ENCODE measurements at regions not wholly inside any gene's neighbourhood (a gene's known extent, or its start where the extent isn't known, plus 50 kb on each side); places are given as distances from the start of the nearest gene placed in this dataset.
"Not testable (repeated sequence)": the region's sequence is repeated elsewhere in the genome, so short reads cannot be mapped to it uniquely, and the experiment has no call there.

DNA sequence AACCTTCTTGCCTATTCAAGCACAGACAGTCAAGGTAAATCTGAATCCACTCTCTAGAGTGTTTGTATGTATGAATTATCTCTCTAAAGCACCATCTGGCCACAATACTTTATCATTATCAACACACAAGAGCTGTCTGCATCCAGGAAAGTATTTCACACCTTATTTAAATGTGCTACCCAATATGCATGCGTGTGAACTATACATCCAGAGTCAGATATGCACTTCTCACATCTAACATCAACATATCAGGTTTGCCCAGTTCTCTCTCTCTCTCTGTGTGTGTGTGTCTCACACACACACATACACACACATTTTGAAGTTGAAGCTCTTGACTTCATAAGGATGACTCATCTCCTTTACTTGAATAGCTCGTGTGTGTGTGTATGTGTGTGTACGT lies 697.5 kb upstream of the PCDH20 start:
- Histone ChIP-seq H3K27ac (ENCODE audit: low read depth, low read length) (no peak overlapping the region), H3K4me1 (ENCODE audit: control insufficient read depth, insufficient read depth, low read length) (0 out of 2 replicates have a peak, but pooled peaks cover 6% of the 10 kb centered on the region), H3K4me3 (ENCODE audit: low read depth, low read length) (no peak overlapping the region), H3K36me3 (ENCODE audit: control insufficient read depth, insufficient read depth, low read length) (no peaks in the 10 kb centered on the region), H3K9me3 (ENCODE audit: control insufficient read depth, insufficient read depth, low read length) (no peaks in the 10 kb centered on the region), H3K9ac (ENCODE audit: low read depth, low read length) (no peak overlapping the region), H3K27me3 (ENCODE audit: control insufficient read depth, insufficient read depth, low read length) (no peaks in the 10 kb centered on the region)

GRCh38 chr13:62110079-62110478 lies 694.4 kb upstream of the PCDH20 start:
- Histone ChIP-seq H3K4me1 (ENCODE audit: control insufficient read depth, insufficient read depth, low read length) (0 out of 2 replicates have a peak, but pooled peaks cover 6% of the 10 kb centered on the region), H3K27me3 (ENCODE audit: control insufficient read depth, insufficient read depth, low read length) (no peaks in the 10 kb centered on the region), H3K36me3 (ENCODE audit: control insufficient read depth, insufficient read depth, low read length) (no peaks in the 10 kb centered on the region), H3K4me3 (ENCODE audit: low read depth, low read length) (no peak overlapping the region), H3K9me3 (ENCODE audit: control insufficient read depth, insufficient read depth, low read length) (no peaks in the 10 kb centered on the region), H3K9ac (ENCODE audit: low read depth, low read length) (no peak overlapping the region), H3K27ac (ENCODE audit: low read depth, low read length) (no peak overlapping the region)

DNA sequence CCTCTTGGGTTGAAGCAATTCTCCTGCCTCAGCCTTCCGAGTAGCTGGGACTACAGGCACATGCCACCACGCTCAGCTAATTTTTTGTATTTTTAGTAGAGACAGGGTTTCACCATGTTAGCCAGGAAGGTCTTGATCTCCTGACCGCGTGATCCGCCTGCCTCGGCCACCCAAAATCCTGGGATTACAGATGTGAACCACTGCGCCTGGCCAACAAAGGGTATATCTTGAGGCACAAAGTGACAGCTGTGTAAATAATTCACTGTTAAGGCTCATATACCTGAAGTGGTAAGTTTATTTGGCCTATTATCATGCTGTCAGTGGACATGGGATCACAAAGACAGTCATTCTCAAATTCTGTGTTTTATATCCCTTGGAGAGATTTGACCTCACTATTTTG lies 688.5 kb upstream of the PCDH20 start:
- not testable (repeated sequence) for H3K27me3 ChIP-seq (ENCODE audit: control insufficient read depth, insufficient read depth, low read length); H3K27ac ChIP-seq (ENCODE audit: low read depth, low read length); H3K36me3 ChIP-seq (ENCODE audit: control insufficient read depth, insufficient read depth, low read length); H3K4me3 ChIP-seq (ENCODE audit: low read depth, low read length); H3K4me1 ChIP-seq (ENCODE audit: control insufficient read depth, insufficient read depth, low read length); H3K9me3 ChIP-seq (ENCODE audit: control insufficient read depth, insufficient read depth, low read length); H3K9ac ChIP-seq (ENCODE audit: low read depth, low read length)

GRCh38 chr13:62096652-62097051 lies 681.0 kb upstream of the PCDH20 start:
- no peak overlapping the region for H3K9ac ChIP-seq (ENCODE audit: low read depth, low read length)
- H3K4me3 ChIP-seq (ENCODE audit: low read depth, low read length), result no peak overlapping the region
- H3K27ac ChIP-seq (ENCODE audit: low read depth, low read length), result no peak overlapping the region
- no peaks in the 10 kb centered on the region for H3K36me3 ChIP-seq (ENCODE audit: control insufficient read depth, insufficient read depth, low read length)
- H3K4me1 ChIP-seq (ENCODE audit: control insufficient read depth, insufficient read depth, low read length), result no peaks in the 10 kb centered on the region
- H3K27me3 ChIP-seq (ENCODE audit: control insufficient read depth, insufficient read depth, low read length), result no peaks in the 10 kb centered on the region
- H3K9me3 ChIP-seq (ENCODE audit: control insufficient read depth, insufficient read depth, low read length), result peaks cover 3% of the 10 kb centered on the region

DNA sequence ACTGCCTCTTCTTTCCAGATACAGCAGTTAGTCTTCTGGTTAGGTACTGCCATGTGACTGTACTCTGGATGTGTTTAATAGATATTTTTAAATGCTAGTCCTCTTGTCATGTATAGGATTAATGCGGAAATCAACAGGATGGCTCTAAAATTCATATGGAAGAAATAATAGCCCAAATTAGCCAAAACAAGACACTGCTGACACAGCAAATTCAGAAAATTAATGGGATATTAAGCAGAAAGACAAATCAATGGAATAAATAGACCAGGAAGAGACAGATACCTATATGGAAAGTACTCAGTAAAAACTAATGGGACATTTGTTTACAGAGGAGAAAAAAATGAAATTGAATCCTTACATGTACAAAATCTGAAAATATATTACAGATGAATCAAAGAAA lies 679.3 kb upstream of the PCDH20 start:
- Histone ChIP-seq H3K4me3 (ENCODE audit: low read depth, low read length) (no peak overlapping the region), H3K9me3 (ENCODE audit: control insufficient read depth, insufficient read depth, low read length) (peaks cover 3% of the 10 kb centered on the region), H3K9ac (ENCODE audit: low read depth, low read length) (no peak overlapping the region), H3K4me1 (ENCODE audit: control insufficient read depth, insufficient read depth, low read length) (no peaks in the 10 kb centered on the region), H3K36me3 (ENCODE audit: control insufficient read depth, insufficient read depth, low read length) (no peaks in the 10 kb centered on the region), H3K27ac (ENCODE audit: low read depth, low read length) (no peak overlapping the region), H3K27me3 (ENCODE audit: control insufficient read depth, insufficient read depth, low read length) (no peaks in the 10 kb centered on the region)

- no peak overlapping the region for H3K27ac ChIP-seq (ENCODE audit: low read depth, low read length)
- no peak overlapping the region for H3K9ac ChIP-seq (ENCODE audit: low read depth, low read length)
- H3K4me3 ChIP-seq (ENCODE audit: low read depth, low read length), result no peak overlapping the region
- H3K27me3 ChIP-seq (ENCODE audit: control insufficient read depth, insufficient read depth, low read length), result no peaks in the 10 kb centered on the region
- peaks cover 3% of the 10 kb centered on the region for H3K9me3 ChIP-seq (ENCODE audit: control insufficient read depth, insufficient read depth, low read length)
- H3K4me1 ChIP-seq (ENCODE audit: control insufficient read depth, insufficient read depth, low read length), result no peaks in the 10 kb centered on the region
- H3K36me3 ChIP-seq (ENCODE audit: control insufficient read depth, insufficient read depth, low read length), result no peaks in the 10 kb centered on the region
Observed at GRCh38 chr13:62093984-62094780, 678.5 kb upstream of the PCDH20 start.

- Histone ChIP-seq H3K4me1 (ENCODE audit: control insufficient read depth, insufficient read depth, low read length) (no peaks in the 10 kb centered on the region), H3K4me3 (ENCODE audit: low read depth, low read length) (no peak overlapping the region), H3K27me3 (ENCODE audit: control insufficient read depth, insufficient read depth, low read length) (no peaks in the 10 kb centered on the region), H3K36me3 (ENCODE audit: control insufficient read depth, insufficient read depth, low read length) (no peaks in the 10 kb centered on the region), H3K9me3 (ENCODE audit: control insufficient read depth, insufficient read depth, low read length) (peaks cover 3% of the 10 kb centered on the region), H3K27ac (ENCODE audit: low read depth, low read length) (no peak overlapping the region), H3K9ac (ENCODE audit: low read depth, low read length) (no peak overlapping the region)
Observed at GRCh38 chr13:62092949-62093348, 677.3 kb upstream of the PCDH20 start.

- Histone ChIP-seq H3K36me3 (ENCODE audit: control insufficient read depth, insufficient read depth, low read length) (no peaks in the 10 kb centered on the region), H3K27me3 (ENCODE audit: control insufficient read depth, insufficient read depth, low read length) (no peaks in the 10 kb centered on the region), H3K4me3 (ENCODE audit: low read depth, low read length) (no peak overlapping the region), H3K4me1 (ENCODE audit: control insufficient read depth, insufficient read depth, low read length) (no peaks in the 10 kb centered on the region), H3K9me3 (ENCODE audit: control insufficient read depth, insufficient read depth, low read length) (peaks cover 3% of the 10 kb centered on the region), H3K9ac (ENCODE audit: low read depth, low read length) (no peak overlapping the region), H3K27ac (ENCODE audit: low read depth, low read length) (no peak overlapping the region)
Observed at GRCh38 chr13:62092536-62092935, 676.9 kb upstream of the PCDH20 start.

DNA sequence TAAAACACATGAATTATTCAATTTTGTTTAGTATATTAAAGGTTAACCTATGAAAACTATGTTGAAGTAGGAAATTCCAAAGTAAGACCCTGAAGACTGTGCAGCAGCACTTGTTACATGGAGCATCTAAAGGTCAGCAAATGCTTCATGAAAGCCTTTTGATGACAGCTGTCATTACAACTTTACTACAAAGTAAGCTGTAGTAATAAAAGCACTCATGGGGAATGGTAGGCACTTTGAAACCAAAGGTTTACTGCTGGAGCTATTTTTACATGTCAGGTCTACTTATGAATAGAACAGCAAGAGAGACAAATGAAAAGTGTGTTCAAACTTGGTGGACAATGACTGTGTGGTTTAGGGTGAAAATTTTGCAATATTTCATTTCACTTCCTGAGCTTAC lies 672.5 kb upstream of the PCDH20 start:
- no peak overlapping the region for H3K4me3 ChIP-seq (ENCODE audit: low read depth, low read length)

GRCh38 chr13:62087124-62087523 lies 671.5 kb upstream of the PCDH20 start:
- no peaks in the 10 kb centered on the region for H3K36me3 ChIP-seq (ENCODE audit: control insufficient read depth, insufficient read depth, low read length)
- no peak overlapping the region for H3K9ac ChIP-seq (ENCODE audit: low read depth, low read length)
- H3K27me3 ChIP-seq (ENCODE audit: control insufficient read depth, insufficient read depth, low read length), result no peaks in the 10 kb centered on the region
- H3K4me3 ChIP-seq (ENCODE audit: low read depth, low read length), result no peak overlapping the region
- H3K4me1 ChIP-seq (ENCODE audit: control insufficient read depth, insufficient read depth, low read length), result peaks cover 12% of the 10 kb centered on the region
- no peaks in the 10 kb centered on the region for H3K9me3 ChIP-seq (ENCODE audit: control insufficient read depth, insufficient read depth, low read length)
- H3K27ac ChIP-seq (ENCODE audit: low read depth, low read length), result no peak overlapping the region

More for the DNA sequence above, 672.5 kb upstream of the PCDH20 start:
- Histone ChIP-seq H3K9ac (ENCODE audit: low read depth, low read length) (no peak overlapping the region), H3K4me1 (ENCODE audit: control insufficient read depth, insufficient read depth, low read length) (peaks cover 12% of the 10 kb centered on the region), H3K36me3 (ENCODE audit: control insufficient read depth, insufficient read depth, low read length) (no peaks in the 10 kb centered on the region), H3K27me3 (ENCODE audit: control insufficient read depth, insufficient read depth, low read length) (no peaks in the 10 kb centered on the region), H3K27ac (ENCODE audit: low read depth, low read length) (no peak overlapping the region), H3K9me3 (ENCODE audit: control insufficient read depth, insufficient read depth, low read length) (no peaks in the 10 kb centered on the region)

DNA sequence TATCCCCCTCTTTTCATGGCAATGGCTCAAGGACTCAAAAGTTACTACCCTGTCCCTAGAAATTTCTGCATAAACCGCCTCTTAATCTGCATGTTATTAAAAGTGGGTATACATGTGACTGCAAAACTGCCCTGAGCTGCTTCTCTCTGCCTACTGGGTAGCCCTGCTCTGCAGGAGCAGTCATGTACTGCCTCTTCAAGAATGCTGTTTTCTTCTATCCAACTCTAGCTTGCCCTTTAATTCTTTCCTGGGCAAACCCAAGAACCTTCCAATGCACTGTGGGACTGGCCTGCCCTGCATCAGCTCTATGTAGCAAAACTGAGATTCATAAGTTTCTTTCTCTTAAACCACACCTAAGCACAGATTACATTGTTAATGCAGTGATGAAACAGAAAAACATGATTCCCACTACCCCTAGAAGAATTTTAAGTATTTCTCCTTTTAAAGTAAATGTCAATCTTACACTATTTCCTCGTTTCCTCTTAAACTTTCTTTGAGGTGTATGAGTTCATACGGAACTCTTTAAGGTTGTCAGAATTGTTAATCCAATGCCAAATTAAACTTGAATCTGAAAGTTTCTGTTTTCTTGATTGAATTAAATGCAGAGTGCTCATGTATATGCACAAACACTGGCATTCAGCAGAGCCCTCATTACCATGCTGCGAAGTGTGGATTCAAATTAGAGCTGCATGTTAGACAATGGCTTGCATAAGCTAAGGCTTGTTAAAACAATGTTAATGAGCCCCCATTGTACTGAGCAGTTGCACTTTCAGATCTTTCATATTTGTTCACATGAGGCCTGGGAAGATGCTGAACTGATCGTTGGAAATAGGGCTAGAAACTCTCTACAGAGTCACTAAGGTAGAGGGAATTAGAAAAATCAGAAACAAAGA lies 669.9 kb upstream of the PCDH20 start:
- no peak overlapping the region for H3K9ac ChIP-seq (ENCODE audit: low read depth, low read length)
- no peaks in the 10 kb centered on the region for H3K27me3 ChIP-seq (ENCODE audit: control insufficient read depth, insufficient read depth, low read length)

More for the DNA sequence above, 669.9 kb upstream of the PCDH20 start:
- Histone ChIP-seq H3K36me3 (ENCODE audit: control insufficient read depth, insufficient read depth, low read length) (no peaks in the 10 kb centered on the region), H3K27ac (ENCODE audit: low read depth, low read length) (no peak overlapping the region), H3K4me1 (ENCODE audit: control insufficient read depth, insufficient read depth, low read length) (peaks cover 12% of the 10 kb centered on the region), H3K4me3 (ENCODE audit: low read depth, low read length) (no peak overlapping the region), H3K9me3 (ENCODE audit: control insufficient read depth, insufficient read depth, low read length) (no peaks in the 10 kb centered on the region)
